Ishikawa (cell line): ENCODE measurements at regions not wholly inside any gene's neighbourhood (a gene's known extent, or its start where the extent isn't known, plus 50 kb on each side); places are given as distances from the start of the nearest gene placed in this dataset.

Experiments
- CEBPB ChIP-seq: IDR thresholded peaks from 2 replicates; pipeline ENCODE4 v1.6.1; 2012
- CREB1 ChIP-seq: IDR thresholded peaks from 2 replicates; pipeline ENCODE4 v1.6.1; 2012; ENCODE audit warnings: low read depth
- EGR1 ChIP-seq: IDR thresholded peaks from 2 replicates; pipeline ENCODE4 v1.6.1; 2012
- EP300 ChIP-seq: IDR thresholded peaks from 2 replicates; pipeline ENCODE4 v1.6.1; 2012; ENCODE audit warnings: borderline replicate concordance
- FOXM1 ChIP-seq: IDR thresholded peaks from 2 replicates; pipeline ENCODE4 v1.6.1; 2012; ENCODE audit warnings: low read depth, borderline replicate concordance
- MAX ChIP-seq: IDR thresholded peaks from 2 replicates; pipeline ENCODE4 v1.6.1; 2012
- NFIC ChIP-seq: IDR thresholded peaks from 2 replicates; pipeline ENCODE4 v1.6.1; 2012
- RAD21 ChIP-seq: IDR thresholded peaks from 2 replicates; pipeline ENCODE4 v1.6.1; 2012; ENCODE audit warnings: low read depth
- REST ChIP-seq: IDR thresholded peaks from 2 replicates; pipeline ENCODE4 v1.6.1; 2012; ENCODE audit warnings: low read depth, mild to moderate bottlenecking
- TAF1 ChIP-seq: IDR thresholded peaks from 2 replicates; pipeline ENCODE4 v1.6.1; 2012; ENCODE audit warnings: low read depth, mild to moderate bottlenecking
- TCF12 ChIP-seq: IDR thresholded peaks from 2 replicates; pipeline ENCODE4 v1.6.1; 2012; ENCODE audit warnings: low read depth
- TEAD4 ChIP-seq: IDR thresholded peaks from 2 replicates; pipeline ENCODE4 v1.6.1; 2012
- USF1 ChIP-seq: IDR thresholded peaks from 2 replicates; pipeline ENCODE4 v1.6.1; 2012
- YY1 ChIP-seq: IDR thresholded peaks from 2 replicates; pipeline ENCODE4 v1.6.1; 2012; ENCODE audit warnings: low read depth
- ZBTB7A ChIP-seq: IDR thresholded peaks from 2 replicates; pipeline ENCODE4 v1.6.1; 2012; ENCODE audit warnings: low read depth

- TF ChIP-seq ZBTB7A (no peak), FOXM1 (no peak), RAD21 (no peak), CEBPB (no peak)
Measured at GRCh38 chr6:166782520-166782919, 155.5 kb upstream of the RPS6KA2 start.

GRCh38 chr6:166781331-166781730 is 154.3 kb upstream of the RPS6KA2 start:
- TF ChIP-seq ZBTB7A (no peak), FOXM1 (no peak)

GRCh38 chr6:166779963-166780683 is 153.1 kb upstream of the RPS6KA2 start:
- TF ChIP-seq FOXM1 (no peak), TAF1 (no peak), CEBPB (no peak), YY1 (no peak), NFIC (no peak), CREB1 (no peak), TEAD4 (no peak), MAX (no peak), EGR1 (no peak), TCF12 (no peak), RAD21 (no peak), USF1 (no peak), EP300 (no peak), REST (no peak), ZBTB7A (no peak)

GRCh38 chr6:166779381-166779780 is 152.3 kb upstream of the RPS6KA2 start:
- TF ChIP-seq RAD21: no peak
- no peak for TF ChIP-seq USF1
- TF ChIP-seq TEAD4: no peak
- no peak for TF ChIP-seq TCF12
- TF ChIP-seq MAX: no peak
- TF ChIP-seq REST: no peak
- TF ChIP-seq EP300: no peak
- TF ChIP-seq CEBPB: no peak
- TF ChIP-seq EGR1: no peak
- no peak for TF ChIP-seq CREB1
- TF ChIP-seq ZBTB7A: no peak
- TF ChIP-seq NFIC: no peak

- TF ChIP-seq USF1 (no peak), MAX (no peak), CEBPB (no peak), ZBTB7A (no peak), CREB1 (no peak), YY1 (no peak), TAF1 (no peak), NFIC (no peak), EP300 (no peak), TCF12 (no peak), RAD21 (no peak), EGR1 (no peak), FOXM1 (no peak)
Measured at GRCh38 chr6:166778776-166779175, 151.7 kb upstream of the RPS6KA2 start.

- TF ChIP-seq TCF12: no peak
- TF ChIP-seq NFIC: no peak
- no peak for TF ChIP-seq TEAD4
- TF ChIP-seq ZBTB7A: no peak
- no peak for TF ChIP-seq RAD21
- TF ChIP-seq FOXM1: no peak
Measured at GRCh38 chr6:166778046-166778445, 151.0 kb upstream of the RPS6KA2 start.
